ENCODE measurements at regions not wholly inside any gene's neighbourhood (a gene's known extent, or its start where the extent isn't known, plus 50 kb on each side); places are given as distances from the start of the nearest gene placed in this dataset.

GRCh38 chr6:81812401-81812800, 59.9 kb upstream of the TENT5A start:
- peaks cover 9% of the 10 kb centered on the region for H3K4me1 Mint-ChIP-seq
- Histone ChIP-seq H2AFZ (replicated peaks) (no peak overlapping the region), H3K9ac (no peak overlapping the region), H3K9me3 (ENCODE audit: low read depth) (no peaks in the 10 kb centered on the region), H3K4me2 (no peak overlapping the region), H3F3A (ENCODE audit: low read depth) (no peaks in the 10 kb centered on the region), H3K36me3 (no peaks in the 10 kb centered on the region), H3K79me2 (ENCODE audit: low read depth) (no peaks in the 10 kb centered on the region), H3K4me3 (no peak overlapping the region), H3K27me3 (no peaks in the 10 kb centered on the region), H3K27ac (no peak overlapping the region), H4K20me1 (ENCODE audit: low read depth) (no peaks in the 10 kb centered on the region), H3K4me1 (peaks cover 9% of the 10 kb centered on the region)
- H3K9me3 Mint-ChIP-seq, result no peaks in the 10 kb centered on the region
- no peaks in the 10 kb centered on the region for H3K36me3 Mint-ChIP-seq
- DNase-seq (ENCODE audit: low spot score), result no peak
- peaks cover 2% of the 10 kb centered on the region for H3K27me3 Mint-ChIP-seq (ENCODE audit: insufficient read depth, low read depth)
- no peak overlapping the region for H3K4me3 Mint-ChIP-seq
- TF ChIP-seq EZH2phosphoT487 (IDR thresholded peaks at IDR 0.05) (no peak), EZH2 (IDR thresholded peaks at IDR 0.05) (no peak), CTCF (IDR thresholded peaks at IDR 0.05) (no peak)
- H3K27ac Mint-ChIP-seq, result no peak overlapping the region

GRCh38 chr6:81808851-81809570, 56.5 kb upstream of the TENT5A start:
- H3K9me3 ChIP-seq (ENCODE audit: low read depth), result no peaks in the 10 kb centered on the region
- no peak overlapping the region for H3K27ac ChIP-seq
- H3K4me1 ChIP-seq, result peaks cover 4% of the 10 kb centered on the region
- H3K9me3 Mint-ChIP-seq, result no peaks in the 10 kb centered on the region
- no peaks in the 10 kb centered on the region for H3F3A ChIP-seq (ENCODE audit: low read depth)
- no peak overlapping the region for H3K27ac Mint-ChIP-seq
- H3K27me3 Mint-ChIP-seq (ENCODE audit: insufficient read depth, low read depth), result peaks cover 2% of the 10 kb centered on the region
- no peaks in the 10 kb centered on the region for H4K20me1 ChIP-seq (ENCODE audit: low read depth)
- no peak overlapping the region for H3K4me3 Mint-ChIP-seq
- H3K4me2 ChIP-seq, result no peak overlapping the region
- no peak overlapping the region for H3K9ac ChIP-seq
- H3K4me3 ChIP-seq, result no peak overlapping the region
- TF ChIP-seq EZH2 (IDR thresholded peaks at IDR 0.05) (no peak), CTCF (IDR thresholded peaks at IDR 0.05) (no peak), EZH2phosphoT487 (IDR thresholded peaks at IDR 0.05) (no peak)
- no peaks in the 10 kb centered on the region for H3K27me3 ChIP-seq
- DNase-seq (ENCODE audit: low spot score), result no peak
- peaks cover 9% of the 10 kb centered on the region for H3K4me1 Mint-ChIP-seq
- H3K79me2 ChIP-seq (ENCODE audit: low read depth), result no peaks in the 10 kb centered on the region
- H3K36me3 ChIP-seq, result no peaks in the 10 kb centered on the region
- H3K36me3 Mint-ChIP-seq, result no peaks in the 10 kb centered on the region
- no peak overlapping the region for H2AFZ ChIP-seq (replicated peaks)

- Histone ChIP-seq H3K36me3 (no peaks in the 10 kb centered on the region), H3K4me1 (peaks cover 4% of the 10 kb centered on the region), H3K4me2 (no peak overlapping the region), H3K4me3 (no peak overlapping the region), H3K9ac (no peak overlapping the region), H3F3A (ENCODE audit: low read depth) (no peaks in the 10 kb centered on the region), H3K79me2 (ENCODE audit: low read depth) (no peaks in the 10 kb centered on the region), H3K27ac (no peak overlapping the region), H3K27me3 (no peaks in the 10 kb centered on the region), H2AFZ (replicated peaks) (no peak overlapping the region), H4K20me1 (ENCODE audit: low read depth) (no peaks in the 10 kb centered on the region), H3K9me3 (ENCODE audit: low read depth) (no peaks in the 10 kb centered on the region)
- Mint-ChIP-seq H3K9me3 (no peaks in the 10 kb centered on the region), H3K27me3 (ENCODE audit: insufficient read depth, low read depth) (no peaks in the 10 kb centered on the region), H3K27ac (no peak overlapping the region), H3K4me3 (no peak overlapping the region), H3K4me1 (no peaks in the 10 kb centered on the region), H3K36me3 (no peaks in the 10 kb centered on the region)
- peak; percentile 16 for DNase-seq (ENCODE audit: low spot score)
- no peak for TF ChIP-seq CTCF (IDR thresholded peaks at IDR 0.05)
- TF ChIP-seq EZH2phosphoT487 (IDR thresholded peaks at IDR 0.05), result no peak
- TF ChIP-seq EZH2 (IDR thresholded peaks at IDR 0.05), result no peak
Measured at GRCh38 chr6:81806793-81807565, 54.5 kb upstream of the TENT5A start.

Data from neural progenitor cell (in vitro differentiated cells).